ENCODE measurements at regions not wholly inside any gene's neighbourhood (a gene's known extent, or its start where the extent isn't known, plus 50 kb on each side); places are given as distances from the start of the nearest gene placed in this dataset.

GRCh38 chr6:80641591-80641990 lies 535.1 kb downstream of the BCKDHB start:
- WGBS: 85% methylated on average over 2 of the region's 2 CpGs
- H3K27ac ChIP-seq (replicated peaks in 1 of 4): no peak overlapping the region
- intact Hi-C loops (cut with DNase I): no loop called here
- TF ChIP-seq, protein P1, sequence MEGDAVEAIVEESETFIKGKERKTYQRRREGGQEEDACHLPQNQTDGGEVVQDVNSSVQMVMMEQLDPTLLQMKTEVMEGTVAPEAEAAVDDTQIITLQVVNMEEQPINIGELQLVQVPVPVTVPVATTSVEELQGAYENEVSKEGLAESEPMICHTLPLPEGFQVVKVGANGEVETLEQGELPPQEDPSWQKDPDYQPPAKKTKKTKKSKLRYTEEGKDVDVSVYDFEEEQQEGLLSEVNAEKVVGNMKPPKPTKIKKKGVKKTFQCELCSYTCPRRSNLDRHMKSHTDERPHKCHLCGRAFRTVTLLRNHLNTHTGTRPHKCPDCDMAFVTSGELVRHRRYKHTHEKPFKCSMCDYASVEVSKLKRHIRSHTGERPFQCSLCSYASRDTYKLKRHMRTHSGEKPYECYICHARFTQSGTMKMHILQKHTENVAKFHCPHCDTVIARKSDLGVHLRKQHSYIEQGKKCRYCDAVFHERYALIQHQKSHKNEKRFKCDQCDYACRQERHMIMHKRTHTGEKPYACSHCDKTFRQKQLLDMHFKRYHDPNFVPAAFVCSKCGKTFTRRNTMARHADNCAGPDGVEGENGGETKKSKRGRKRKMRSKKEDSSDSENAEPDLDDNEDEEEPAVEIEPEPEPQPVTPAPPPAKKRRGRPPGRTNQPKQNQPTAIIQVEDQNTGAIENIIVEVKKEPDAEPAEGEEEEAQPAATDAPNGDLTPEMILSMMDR (IDR thresholded peaks at IDR 0.05): no peak
- no peak for TF ChIP-seq EP300 (IDR thresholded peaks at IDR 0.05)
- no peak for TF ChIP-seq POLR2AphosphoS5 (IDR thresholded peaks at IDR 0.05)
- no peak for TF ChIP-seq POLR2A (IDR thresholded peaks at IDR 0.05; ENCODE audit: low read depth)
- H3K36me3 ChIP-seq: no peaks in the 10 kb centered on the region
- no peak overlapping the region for H3K4me3 ChIP-seq
- H3K4me1 ChIP-seq: no peaks in the 10 kb centered on the region
- no peaks in the 10 kb centered on the region for H3K9me3 ChIP-seq
- DNase-seq (ENCODE audit: extremely low spot score): no peak
- H3K27me3 ChIP-seq: no peaks in the 10 kb centered on the region

DNA sequence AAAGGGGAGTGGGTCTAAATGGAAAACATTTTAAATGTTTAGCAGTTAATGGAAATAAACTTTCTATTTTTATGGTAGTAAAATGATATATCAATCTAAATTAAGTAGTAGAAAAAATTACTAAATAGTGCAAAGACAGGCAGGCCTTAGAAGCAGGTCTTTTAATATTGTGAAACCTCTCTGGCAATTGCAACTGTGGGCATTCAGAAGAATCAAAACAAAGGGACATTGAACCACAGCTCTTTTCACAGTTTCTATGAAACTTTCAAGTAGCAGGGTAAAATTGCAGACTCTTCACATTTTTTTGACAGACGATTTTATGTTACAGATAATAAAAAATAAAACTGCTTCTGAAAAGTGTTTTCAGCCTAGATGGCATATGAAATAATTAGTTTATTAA lies 533.7 kb downstream of the BCKDHB start:
- Histone ChIP-seq H3K9me3 (no peaks in the 10 kb centered on the region), H3K4me3 (no peak overlapping the region), H3K36me3 (no peaks in the 10 kb centered on the region), H3K4me1 (no peaks in the 10 kb centered on the region), H3K27ac (replicated peaks in 1 of 4) (no peak overlapping the region), H3K27me3 (no peaks in the 10 kb centered on the region)
- TF ChIP-seq, protein P1 (IDR thresholded peaks at IDR 0.05): no peak
- TF ChIP-seq POLR2AphosphoS5 (IDR thresholded peaks at IDR 0.05) (no peak), POLR2A (IDR thresholded peaks at IDR 0.05; ENCODE audit: low read depth) (no peak), EP300 (IDR thresholded peaks at IDR 0.05) (no peak)
- intact Hi-C loops (cut with DNase I): no loop called here
- DNase-seq (ENCODE audit: extremely low spot score): no peak
- 73% methylated on average over 1 of the region's 1 CpG for WGBS

GRCh38 chr6:80639181-80639629 lies 532.7 kb downstream of the BCKDHB start:
- no peak overlapping the region for H3K27ac ChIP-seq (replicated peaks in 1 of 4)

DNA sequence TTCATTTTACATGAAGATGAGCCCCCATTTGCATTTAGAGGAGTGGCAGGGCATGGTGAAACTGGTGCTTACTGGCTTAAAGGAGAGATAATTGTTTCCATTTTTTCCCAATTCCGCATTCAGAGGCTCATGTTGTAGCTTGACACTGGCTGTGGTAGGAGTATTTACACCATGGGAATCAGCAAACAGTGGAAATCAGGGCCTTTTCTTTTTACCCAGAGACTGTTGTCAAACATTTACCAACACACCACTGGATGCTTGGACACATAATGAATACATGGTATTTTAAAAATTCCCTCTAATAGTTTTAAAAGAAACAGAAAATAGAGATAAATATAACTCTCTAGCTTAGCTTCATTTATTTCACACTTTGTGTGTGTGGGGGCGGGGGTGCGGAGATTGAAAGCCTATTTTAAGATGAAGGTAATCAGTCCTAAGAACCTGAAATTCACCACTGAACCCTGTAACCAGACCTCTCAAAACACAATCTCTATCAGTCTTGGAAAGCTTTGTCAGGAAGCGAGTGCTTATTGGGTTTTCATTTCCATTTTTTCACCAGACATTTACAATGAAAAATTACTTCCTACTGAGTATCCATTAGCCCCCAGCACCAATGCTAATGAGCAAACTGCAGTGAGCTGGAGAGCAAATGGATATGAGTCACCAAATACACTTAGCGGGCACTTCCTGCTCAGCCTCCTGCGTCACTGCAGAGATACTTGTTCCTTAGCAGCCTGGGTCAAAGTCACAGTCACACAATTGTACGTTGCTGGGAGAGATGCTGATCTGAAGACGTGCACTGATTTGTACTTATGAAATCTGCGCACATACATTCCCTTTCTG lies 532.0 kb downstream of the BCKDHB start:
- no peaks in the 10 kb centered on the region for H3K4me1 ChIP-seq
- WGBS: 60% methylated on average over 9 of the region's 9 CpGs
- intact Hi-C loops (cut with DNase I): no loop called here
- H3K9me3 ChIP-seq: no peaks in the 10 kb centered on the region
- DNase-seq (ENCODE audit: extremely low spot score): no peak
- no peak overlapping the region for H3K4me3 ChIP-seq
- H3K36me3 ChIP-seq: no peaks in the 10 kb centered on the region
- TF ChIP-seq EP300 (IDR thresholded peaks at IDR 0.05) (no peak), POLR2AphosphoS5 (IDR thresholded peaks at IDR 0.05) (peak in 1 of 2 donors; percentile 39)
- H3K27ac ChIP-seq (replicated peaks in 1 of 4): no peak overlapping the region
- H3K27me3 ChIP-seq: no peaks in the 10 kb centered on the region

More at GRCh38 chr6:80639181-80639629, 532.7 kb downstream of the BCKDHB start:
- Histone ChIP-seq H3K4me1 (no peaks in the 10 kb centered on the region), H3K4me3 (no peak overlapping the region), H3K36me3 (no peaks in the 10 kb centered on the region), H3K9me3 (no peaks in the 10 kb centered on the region), H3K27me3 (no peaks in the 10 kb centered on the region)
- no peak for DNase-seq (ENCODE audit: extremely low spot score)
- 83% methylated on average over 2 of the region's 2 CpGs for WGBS
- intact Hi-C loops (cut with DNase I): no loop called here
- TF ChIP-seq EP300 (IDR thresholded peaks at IDR 0.05) (no peak), POLR2A (IDR thresholded peaks at IDR 0.05; ENCODE audit: low read depth) (no peak), POLR2AphosphoS5 (IDR thresholded peaks at IDR 0.05) (no peak)
- TF ChIP-seq, protein P1 (IDR thresholded peaks at IDR 0.05): no peak

GRCh38 chr6:80637312-80637711 lies 530.8 kb downstream of the BCKDHB start:
- Histone ChIP-seq H3K27ac (replicated peaks in 1 of 4) (no peak overlapping the region), H3K9me3 (no peaks in the 10 kb centered on the region), H3K27me3 (no peaks in the 10 kb centered on the region), H3K4me1 (no peaks in the 10 kb centered on the region), H3K36me3 (no peaks in the 10 kb centered on the region), H3K4me3 (no peak overlapping the region)
- intact Hi-C loops (cut with DNase I): no loop called here
- no peak for DNase-seq (ENCODE audit: extremely low spot score)
- TF ChIP-seq POLR2A (IDR thresholded peaks at IDR 0.05; ENCODE audit: low read depth) (no peak), POLR2AphosphoS5 (IDR thresholded peaks at IDR 0.05) (no peak), EP300 (IDR thresholded peaks at IDR 0.05) (no peak)
- TF ChIP-seq, protein P1 (IDR thresholded peaks at IDR 0.05): no peak

Measured in esophagus muscularis mucosa (tissue), 4 donors.